Nephron (organoid): ENCODE measurements at regions not wholly inside any gene's neighbourhood (a gene's known extent, or its start where the extent isn't known, plus 50 kb on each side); places are given as distances from the start of the nearest gene placed in this dataset.
"Not testable (repeated sequence)": the region's sequence is repeated elsewhere in the genome, so short reads cannot be mapped to it uniquely, and the experiment has no call there.

ENCODE experiments used
- H3K27ac Mint-ChIP-seq, 3 experiments: 2 replicates each; pipeline ENCODE4 v1.8.0; 2020; ENCODE audit warnings: mixed read lengths in 3 of 3, mild to moderate bottlenecking in 2 of 3, moderate library complexity in 1 of 3
- H3K27me3 Mint-ChIP-seq: 2 replicates; pipeline ENCODE4 v1.8.0; 2021; ENCODE audit warnings: low read depth, mild to moderate bottlenecking, moderate library complexity, mixed read lengths
- H3K36me3 Mint-ChIP-seq: 2 replicates; pipeline ENCODE4 v1.8.0; 2020; ENCODE audit warnings: low read depth, mixed read lengths
- H3K4me1 Mint-ChIP-seq: 2 replicates; pipeline ENCODE4 v1.8.0; 2020; ENCODE audit warnings: mixed read lengths
- H3K4me3 Mint-ChIP-seq, 3 experiments: 2 replicates each; pipeline ENCODE4 v1.8.0; 2020; ENCODE audit warnings: mild to moderate bottlenecking in 3 of 3, mixed read lengths in 3 of 3, moderate library complexity in 2 of 3
- H3K9me3 Mint-ChIP-seq: 2 replicates; pipeline ENCODE4 v1.8.0; 2020; ENCODE audit warnings: mixed read lengths
- TF ChIP-seq, protein P1 (sequence below), 3 experiments: fragments of 200-600 bp; sonication (generic); IDR thresholded peaks; one replicate each; pipeline ENCODE4 v1.5.0; 2021; ENCODE audit warnings: antibody characterized with exemption in 3 of 3; ENCODE audit not compliant: unreplicated experiment in 3 of 3

DNA sequence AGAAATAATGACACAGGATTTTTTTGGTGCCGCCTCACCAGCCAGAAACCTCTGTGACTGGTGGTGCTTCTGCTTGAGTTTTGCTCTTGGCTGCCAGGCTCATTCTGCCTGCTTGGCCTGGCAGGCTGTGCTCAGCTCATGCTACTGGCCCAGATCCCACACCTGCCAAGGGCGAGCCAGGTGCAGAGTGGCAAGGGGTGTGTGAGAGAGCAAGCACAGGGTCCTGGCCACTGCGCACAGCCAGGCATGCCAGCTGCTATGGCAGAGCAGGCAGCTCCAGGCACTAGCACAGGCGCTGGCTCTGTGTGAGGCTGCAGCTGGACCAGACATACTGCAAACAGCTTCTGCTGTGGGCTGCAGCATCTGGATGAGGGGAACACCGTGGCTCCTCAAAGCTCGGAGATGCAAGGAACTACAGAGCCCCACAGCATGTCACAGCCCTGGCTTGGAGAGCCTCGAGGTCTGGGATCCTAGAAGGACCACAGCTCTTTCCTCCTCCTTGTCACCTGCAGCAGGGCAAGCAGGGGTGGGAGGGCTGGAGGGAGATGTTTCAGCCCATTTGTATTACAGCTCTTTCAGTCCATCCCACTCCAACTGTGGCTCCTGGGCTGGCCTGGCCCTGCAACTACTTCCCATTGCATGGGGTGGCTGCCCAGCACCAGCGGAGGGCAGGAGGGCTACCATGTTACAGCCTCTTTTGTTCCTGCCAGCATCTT, 313.4 kb upstream of the SEMA3C start:
- no peak overlapping the region for H3K4me3 Mint-ChIP-seq
- peak overlapping the region in 1 of 3 experiments; percentile 92 for H3K27ac Mint-ChIP-seq
- no peaks in the 10 kb centered on the region for H3K27me3 Mint-ChIP-seq
- no peaks in the 10 kb centered on the region for H3K9me3 Mint-ChIP-seq
- H3K36me3 Mint-ChIP-seq: no peaks in the 10 kb centered on the region
- TF ChIP-seq, protein P1, sequence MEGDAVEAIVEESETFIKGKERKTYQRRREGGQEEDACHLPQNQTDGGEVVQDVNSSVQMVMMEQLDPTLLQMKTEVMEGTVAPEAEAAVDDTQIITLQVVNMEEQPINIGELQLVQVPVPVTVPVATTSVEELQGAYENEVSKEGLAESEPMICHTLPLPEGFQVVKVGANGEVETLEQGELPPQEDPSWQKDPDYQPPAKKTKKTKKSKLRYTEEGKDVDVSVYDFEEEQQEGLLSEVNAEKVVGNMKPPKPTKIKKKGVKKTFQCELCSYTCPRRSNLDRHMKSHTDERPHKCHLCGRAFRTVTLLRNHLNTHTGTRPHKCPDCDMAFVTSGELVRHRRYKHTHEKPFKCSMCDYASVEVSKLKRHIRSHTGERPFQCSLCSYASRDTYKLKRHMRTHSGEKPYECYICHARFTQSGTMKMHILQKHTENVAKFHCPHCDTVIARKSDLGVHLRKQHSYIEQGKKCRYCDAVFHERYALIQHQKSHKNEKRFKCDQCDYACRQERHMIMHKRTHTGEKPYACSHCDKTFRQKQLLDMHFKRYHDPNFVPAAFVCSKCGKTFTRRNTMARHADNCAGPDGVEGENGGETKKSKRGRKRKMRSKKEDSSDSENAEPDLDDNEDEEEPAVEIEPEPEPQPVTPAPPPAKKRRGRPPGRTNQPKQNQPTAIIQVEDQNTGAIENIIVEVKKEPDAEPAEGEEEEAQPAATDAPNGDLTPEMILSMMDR (IDR thresholded peaks at IDR 0.05; ENCODE audit: unreplicated experiment in 3 of 3): no peak
- H3K4me1 Mint-ChIP-seq: peaks cover 35% of the 10 kb centered on the region

DNA sequence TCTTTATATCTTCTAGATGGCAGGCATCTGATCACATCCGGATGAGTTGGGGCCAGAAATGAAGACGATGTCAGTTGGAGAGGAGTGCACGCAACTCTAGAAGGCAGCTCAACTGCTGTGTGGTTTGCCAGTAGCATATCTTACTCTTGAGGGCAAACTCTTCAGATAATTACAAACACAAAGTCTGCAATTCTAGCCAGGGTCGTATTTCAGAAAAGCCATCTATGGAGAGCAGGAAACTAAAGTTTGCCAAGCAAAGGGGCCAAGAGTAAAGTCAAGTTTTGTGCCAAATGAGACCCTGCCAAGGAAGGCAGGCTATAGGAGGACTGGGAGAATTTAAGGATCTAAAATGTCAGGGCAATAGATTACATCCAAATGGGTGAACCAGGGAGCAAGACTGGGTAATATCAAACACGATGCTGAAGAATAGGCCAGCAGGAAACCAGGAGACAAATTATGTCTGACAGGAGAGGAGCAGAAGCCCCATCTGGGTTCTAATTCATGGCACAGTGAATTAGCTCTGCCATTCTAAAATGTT, 312.5 kb upstream of the SEMA3C start:
- peaks cover 35% of the 10 kb centered on the region for H3K4me1 Mint-ChIP-seq
- H3K27ac Mint-ChIP-seq: peak overlapping the region in 2 of 3 experiments; percentile 40 to 92
- peak overlapping the region in 1 of 3 experiments; percentile 1 for H3K4me3 Mint-ChIP-seq
- TF ChIP-seq, protein P1 (IDR thresholded peaks at IDR 0.05; ENCODE audit: unreplicated experiment in 3 of 3): no peak
- H3K27me3 Mint-ChIP-seq: no peaks in the 10 kb centered on the region
- no peaks in the 10 kb centered on the region for H3K9me3 Mint-ChIP-seq
- no peaks in the 10 kb centered on the region for H3K36me3 Mint-ChIP-seq

GRCh38 chr7:81226234-81226633, 307.4 kb upstream of the SEMA3C start:
- TF ChIP-seq, protein P1 (IDR thresholded peaks at IDR 0.05; ENCODE audit: unreplicated experiment in 3 of 3): no peak
- Mint-ChIP-seq H3K4me3 (no peak overlapping the region), H3K9me3 (peaks cover 29% of the 10 kb centered on the region), H3K27ac (no peak overlapping the region), H3K36me3 (peaks cover 9% of the 10 kb centered on the region), H3K27me3 (no peaks in the 10 kb centered on the region), H3K4me1 (peaks cover 27% of the 10 kb centered on the region)

GRCh38 chr7:81222692-81223091, 303.8 kb upstream of the SEMA3C start:
- not testable (repeated sequence) for H3K27me3 Mint-ChIP-seq, H3K4me3 Mint-ChIP-seq, H3K27ac Mint-ChIP-seq, H3K4me1 Mint-ChIP-seq, H3K36me3 Mint-ChIP-seq
- H3K9me3 Mint-ChIP-seq: peaks cover 31% of the 10 kb centered on the region

DNA sequence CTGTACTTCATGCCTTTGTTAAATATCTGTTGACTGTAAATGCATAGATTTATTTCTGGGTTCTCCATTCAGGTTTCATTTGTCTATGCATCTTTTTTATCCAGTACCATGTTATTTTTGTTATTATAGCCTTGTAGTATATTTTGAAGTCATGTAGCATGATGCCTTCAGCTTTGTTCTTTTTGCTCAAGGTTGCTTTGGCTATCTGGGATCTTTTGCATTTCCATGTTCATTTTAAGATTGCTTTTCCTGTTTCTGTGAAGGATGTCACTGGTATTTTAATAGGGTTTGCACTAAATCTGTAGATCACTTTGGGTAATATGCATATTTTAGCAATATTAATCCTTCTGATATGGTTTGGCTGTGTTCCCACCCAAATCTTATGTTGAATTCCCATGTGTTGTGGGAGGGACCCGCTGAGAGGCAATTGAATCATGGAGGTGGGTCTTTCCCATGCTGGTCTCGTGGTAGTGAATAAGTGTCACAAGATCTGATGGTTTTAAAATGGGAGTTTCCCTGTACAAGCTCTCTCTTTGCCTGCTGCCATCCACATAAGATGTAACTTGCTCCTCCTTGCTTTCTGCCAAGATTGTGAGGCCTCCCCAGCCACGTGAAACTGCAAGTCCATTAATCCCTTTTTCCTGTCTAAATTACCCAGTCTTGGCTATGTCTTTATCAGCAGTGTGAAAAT, 302.8 kb upstream of the SEMA3C start:
- H3K4me1 Mint-ChIP-seq: no peaks in the 10 kb centered on the region
- peaks cover 9% of the 10 kb centered on the region for H3K36me3 Mint-ChIP-seq
- TF ChIP-seq, protein P1 (IDR thresholded peaks at IDR 0.05; ENCODE audit: unreplicated experiment in 3 of 3): no peak
- H3K27me3 Mint-ChIP-seq: no peaks in the 10 kb centered on the region
- H3K27ac Mint-ChIP-seq: no peak overlapping the region
- H3K9me3 Mint-ChIP-seq: peaks cover 31% of the 10 kb centered on the region
- no peak overlapping the region for H3K4me3 Mint-ChIP-seq

- Mint-ChIP-seq H3K27me3 (no peaks in the 10 kb centered on the region), H3K4me1 (no peaks in the 10 kb centered on the region), H3K36me3 (peaks cover 4% of the 10 kb centered on the region), H3K27ac (no peak overlapping the region), H3K4me3 (no peak overlapping the region), H3K9me3 (peaks cover 22% of the 10 kb centered on the region)
- TF ChIP-seq, protein P1 (IDR thresholded peaks at IDR 0.05; ENCODE audit: unreplicated experiment in 3 of 3): no peak
Measured at GRCh38 chr7:81218480-81219106, 299.7 kb upstream of the SEMA3C start.
